Omental fat pad (tissue), 3 donors: ENCODE measurements at regions not wholly inside any gene's neighbourhood (a gene's known extent, or its start where the extent isn't known, plus 50 kb on each side); places are given as distances from the start of the nearest gene placed in this dataset.

Source experiments
- ATAC-seq: fragments of 150-250 bp; one replicate; pipeline ENCODE4 v1.9.1; 2016; ENCODE audit warnings: mild to moderate bottlenecking, moderate library complexity; ENCODE audit not compliant: low FRiP score
- DNase-seq: peaks from one replicate; pipeline ENCODE4 v3.0.0-alpha.2; 2019; ENCODE audit warnings: low spot score
- CTCF ChIP-seq, 3 donors: fragments of 450-650 bp; IDR thresholded peaks; one replicate each; pipeline ENCODE4 v1.5.1; 2016 to 2017; ENCODE audit warnings: antibody characterized with exemption in 3 of 3, mild to moderate bottlenecking in 3 of 3, moderate library complexity in 2 of 3

GRCh38 chr4:3700736-3701135 lies 65.4 kb upstream of the ADRA2C start:
- DNase-seq (no peak), ATAC-seq (no peak)
- TF ChIP-seq CTCF (IDR thresholded peaks at IDR 0.05), result no peak

DNA sequence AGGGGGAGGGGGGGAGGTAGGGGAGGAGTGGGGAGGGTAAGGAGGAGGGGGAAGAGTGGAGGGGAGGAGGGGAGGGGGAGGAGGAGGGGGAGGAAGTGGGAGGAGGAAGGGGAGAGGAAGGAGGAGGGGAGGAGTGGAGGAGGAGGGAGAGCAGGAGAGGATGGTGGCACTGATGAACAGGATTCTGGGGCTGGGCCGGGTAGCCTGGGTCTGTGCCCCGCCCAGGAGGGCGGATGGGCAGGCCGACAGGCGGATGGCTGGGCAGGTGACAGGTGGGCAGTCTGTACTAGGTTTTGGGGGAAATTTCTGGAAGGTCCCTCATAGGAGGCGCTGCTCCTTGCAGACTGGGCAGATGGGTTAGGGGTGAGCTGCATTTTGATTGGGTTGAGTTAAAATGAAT lies 66.0 kb upstream of the ADRA2C start:
- ATAC-seq (no peak), DNase-seq (no peak)
- no peak for TF ChIP-seq CTCF (IDR thresholded peaks at IDR 0.05)

GRCh38 chr4:3699678-3700077 lies 66.5 kb upstream of the ADRA2C start:
- DNase-seq (no peak), ATAC-seq (no peak)
- no peak for TF ChIP-seq CTCF (IDR thresholded peaks at IDR 0.05)

DNA sequence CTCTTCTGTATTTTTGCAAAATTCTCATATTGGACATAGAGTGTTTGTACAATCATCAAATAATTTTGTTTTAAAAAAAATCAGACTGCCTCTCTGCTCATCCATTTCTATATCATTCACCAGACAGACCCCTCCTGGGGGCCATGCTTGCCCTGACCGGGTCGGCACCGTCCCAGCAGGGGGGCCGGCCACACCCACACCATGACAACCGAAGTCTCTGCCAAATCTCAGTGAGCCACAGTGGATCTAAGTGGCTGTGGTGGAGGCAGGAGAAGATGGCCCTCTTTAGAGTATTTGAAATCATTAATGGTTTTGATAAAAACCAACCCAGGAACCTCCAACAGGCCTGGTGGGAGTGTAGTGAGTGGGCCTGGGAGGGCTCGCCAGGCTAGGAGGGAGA lies 66.9 kb upstream of the ADRA2C start:
- DNase-seq, result no peak

DNA sequence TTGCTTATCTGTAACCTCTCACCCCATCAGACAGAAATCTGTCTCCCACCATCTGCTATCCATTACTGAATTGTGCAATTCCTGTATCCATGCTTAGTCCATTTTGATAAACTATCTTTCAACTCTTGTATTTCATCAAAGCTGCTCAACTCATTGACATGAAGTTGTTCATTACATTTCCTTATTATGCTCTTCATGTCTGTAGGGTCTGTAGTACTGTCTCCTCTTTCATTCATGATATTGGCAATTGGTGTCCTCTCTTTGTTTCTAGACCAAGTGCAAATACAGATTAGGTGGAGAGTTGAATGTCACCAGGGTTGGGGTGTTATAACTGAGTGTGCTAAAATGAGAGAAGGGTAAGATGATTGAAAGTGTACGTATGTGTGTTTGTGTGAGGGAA lies 69.2 kb upstream of the ADRA2C start:
- ATAC-seq (no peak), DNase-seq (no peak)
- TF ChIP-seq CTCF (IDR thresholded peaks at IDR 0.05), result no peak

More for the DNA sequence above, 66.9 kb upstream of the ADRA2C start:
- no peak for ATAC-seq
- TF ChIP-seq CTCF (IDR thresholded peaks at IDR 0.05), result no peak

GRCh38 chr4:3690551-3691152 lies 75.5 kb upstream of the ADRA2C start:
- TF ChIP-seq CTCF (IDR thresholded peaks at IDR 0.05), result no peak
- DNase-seq (no peak), ATAC-seq (no peak)
